Activated CD4-positive, alpha-beta T cell treated with anti-CD3 and anti-CD28 coated beads, Interleukin-2, amount 10 ng/mL, durations not matched to agents 7 days and 5 days (primary cell): ENCODE measurements at regions not wholly inside any gene's neighbourhood (a gene's known extent, or its start where the extent isn't known, plus 50 kb on each side); places are given as distances from the start of the nearest gene placed in this dataset.

Experiments used
- CTCF ChIA-PET: fragments of 350-600 bp; sonication (Branson Sonifier 250); formaldehyde crosslinking; loops from one replicate; lab custom pipeline; 2021; ENCODE audit warnings: antibody characterized with exemption; lab: Charles Lee
- POLR2A ChIA-PET: fragments of 350-600 bp; sonication (Branson Sonifier 250); formaldehyde crosslinking; loops from one replicate; lab custom pipeline; 2021; ENCODE audit warnings: antibody characterized with exemption; lab: Charles Lee
- DNase-seq: peaks from one replicate; pipeline ENCODE4 v3.0.0-alpha.2; 2020
- H3K27ac Mint-ChIP-seq: one replicate; pipeline ENCODE4 v1.8.0; 2021; ENCODE audit warnings: mild to moderate bottlenecking, moderate library complexity, mixed read lengths
- H3K27me3 Mint-ChIP-seq: one replicate; pipeline ENCODE4 v1.8.0; 2021; ENCODE audit warnings: mixed read lengths
- H3K36me3 Mint-ChIP-seq: one replicate; pipeline ENCODE4 v1.8.0; 2021; ENCODE audit warnings: low read depth, mixed read lengths
- H3K4me1 Mint-ChIP-seq: one replicate; pipeline ENCODE4 v1.8.0; 2021; ENCODE audit warnings: mixed read lengths
- H3K4me3 Mint-ChIP-seq: one replicate; pipeline ENCODE4 v1.8.0; 2021; ENCODE audit warnings: mild to moderate bottlenecking, moderate library complexity, mixed read lengths
- H3K9me3 Mint-ChIP-seq: one replicate; pipeline ENCODE4 v1.8.0; 2021; ENCODE audit warnings: mixed read lengths

GRCh38 chr4:33283818-33284217, 2563.6 kb downstream of the PCDH7 start:
- H3K27me3 Mint-ChIP-seq = no peaks in the 10 kb centered on the region
- no peaks in the 10 kb centered on the region for H3K4me1 Mint-ChIP-seq
- DNase-seq = no peak
- ChIA-PET CTCF (no interaction called here), POLR2A (no interaction called here)
- no peak overlapping the region for H3K27ac Mint-ChIP-seq
- H3K4me3 Mint-ChIP-seq = no peak overlapping the region
- H3K9me3 Mint-ChIP-seq = peaks cover 10% of the 10 kb centered on the region
- no peaks in the 10 kb centered on the region for H3K36me3 Mint-ChIP-seq

GRCh38 chr4:33296876-33297455, 2576.8 kb downstream of the PCDH7 start:
- Mint-ChIP-seq H3K4me3 (no peak overlapping the region), H3K36me3 (no peaks in the 10 kb centered on the region), H3K9me3 (peaks cover 12% of the 10 kb centered on the region), H3K27me3 (no peaks in the 10 kb centered on the region), H3K27ac (no peak overlapping the region), H3K4me1 (no peaks in the 10 kb centered on the region)
- CTCF ChIA-PET = no interaction called here
- POLR2A ChIA-PET = no interaction called here
- DNase-seq = no peak

GRCh38 chr4:33302321-33302720, 2582.2 kb downstream of the PCDH7 start:
- no peaks in the 10 kb centered on the region for H3K27me3 Mint-ChIP-seq
- ChIA-PET POLR2A (no interaction called here), CTCF (no interaction called here)
- H3K27ac Mint-ChIP-seq = no peak overlapping the region
- no peak for DNase-seq
- no peak overlapping the region for H3K4me3 Mint-ChIP-seq
- H3K36me3 Mint-ChIP-seq = no peaks in the 10 kb centered on the region
- H3K9me3 Mint-ChIP-seq = peaks cover 15% of the 10 kb centered on the region
- H3K4me1 Mint-ChIP-seq = no peaks in the 10 kb centered on the region

- CTCF ChIA-PET = no interaction called here
- Mint-ChIP-seq H3K27me3 (no peaks in the 10 kb centered on the region), H3K27ac (no peak overlapping the region), H3K4me1 (no peaks in the 10 kb centered on the region), H3K36me3 (no peaks in the 10 kb centered on the region), H3K4me3 (no peak overlapping the region), H3K9me3 (peaks cover 3% of the 10 kb centered on the region)
- DNase-seq = no peak
- POLR2A ChIA-PET = no interaction called here
Measured at GRCh38 chr4:33306131-33306530, 2586.0 kb downstream of the PCDH7 start.

GRCh38 chr4:33316033-33316432, 2595.9 kb downstream of the PCDH7 start:
- no peak overlapping the region for H3K27ac Mint-ChIP-seq
- H3K27me3 Mint-ChIP-seq = no peaks in the 10 kb centered on the region
- no peak overlapping the region for H3K4me3 Mint-ChIP-seq
- ChIA-PET POLR2A (no interaction called here), CTCF (no interaction called here)
- peaks cover 7% of the 10 kb centered on the region for H3K9me3 Mint-ChIP-seq
- no peaks in the 10 kb centered on the region for H3K4me1 Mint-ChIP-seq
- DNase-seq = no peak
- no peaks in the 10 kb centered on the region for H3K36me3 Mint-ChIP-seq

- ChIA-PET CTCF (no interaction called here), POLR2A (no interaction called here)
- Mint-ChIP-seq H3K9me3 (peaks cover 7% of the 10 kb centered on the region), H3K27me3 (no peaks in the 10 kb centered on the region), H3K4me3 (no peak overlapping the region), H3K36me3 (no peaks in the 10 kb centered on the region), H3K27ac (no peak overlapping the region), H3K4me1 (no peaks in the 10 kb centered on the region)
- no peak for DNase-seq
Measured at GRCh38 chr4:33316578-33316977, 2596.4 kb downstream of the PCDH7 start.

GRCh38 chr4:33323393-33323792, 2603.2 kb downstream of the PCDH7 start:
- POLR2A ChIA-PET = no interaction called here
- Mint-ChIP-seq H3K27me3 (no peaks in the 10 kb centered on the region), H3K4me3 (no peak overlapping the region), H3K36me3 (no peaks in the 10 kb centered on the region), H3K4me1 (no peaks in the 10 kb centered on the region), H3K27ac (no peak overlapping the region), H3K9me3 (peaks cover 6% of the 10 kb centered on the region)
- CTCF ChIA-PET = no interaction called here
- DNase-seq = no peak

- Mint-ChIP-seq H3K9me3 (peaks cover 19% of the 10 kb centered on the region), H3K4me3 (no peak overlapping the region), H3K27me3 (no peaks in the 10 kb centered on the region), H3K4me1 (no peaks in the 10 kb centered on the region), H3K27ac (no peak overlapping the region), H3K36me3 (no peaks in the 10 kb centered on the region)
- CTCF ChIA-PET = no interaction called here
- no peak for DNase-seq
- POLR2A ChIA-PET = no interaction called here
Measured at GRCh38 chr4:33334416-33334815, 2614.2 kb downstream of the PCDH7 start.

- Mint-ChIP-seq H3K4me3 (no peak overlapping the region), H3K27me3 (no peaks in the 10 kb centered on the region)
Measured at GRCh38 chr4:33339762-33340161, 2619.6 kb downstream of the PCDH7 start.

GRCh38 chr4:33340168-33340567, 2620.0 kb downstream of the PCDH7 start:
- Mint-ChIP-seq H3K27me3 (no peaks in the 10 kb centered on the region), H3K9me3 (no peaks in the 10 kb centered on the region), H3K4me1 (no peaks in the 10 kb centered on the region), H3K27ac (no peak overlapping the region), H3K36me3 (no peaks in the 10 kb centered on the region), H3K4me3 (no peak overlapping the region)
- POLR2A ChIA-PET = no interaction called here
- CTCF ChIA-PET = no interaction called here
- DNase-seq = no peak

More at GRCh38 chr4:33339762-33340161, 2619.6 kb downstream of the PCDH7 start:
- DNase-seq = no peak
- no peaks in the 10 kb centered on the region for H3K36me3 Mint-ChIP-seq
- no peaks in the 10 kb centered on the region for H3K4me1 Mint-ChIP-seq
- no peaks in the 10 kb centered on the region for H3K9me3 Mint-ChIP-seq
- POLR2A ChIA-PET = no interaction called here
- no peak overlapping the region for H3K27ac Mint-ChIP-seq
- CTCF ChIA-PET = no interaction called here

- no peak overlapping the region for H3K4me3 Mint-ChIP-seq
- no peak for DNase-seq
- POLR2A ChIA-PET = no interaction called here
- CTCF ChIA-PET = no interaction called here
- H3K27me3 Mint-ChIP-seq = no peaks in the 10 kb centered on the region
- H3K9me3 Mint-ChIP-seq = peaks cover 3% of the 10 kb centered on the region
- H3K36me3 Mint-ChIP-seq = no peaks in the 10 kb centered on the region
- H3K4me1 Mint-ChIP-seq = no peaks in the 10 kb centered on the region
- H3K27ac Mint-ChIP-seq = no peak overlapping the region
Measured at GRCh38 chr4:33349376-33349775, 2629.2 kb downstream of the PCDH7 start.

- no peak for DNase-seq
- POLR2A ChIA-PET = no interaction called here
- H3K27me3 Mint-ChIP-seq = no peaks in the 10 kb centered on the region
- H3K36me3 Mint-ChIP-seq = no peaks in the 10 kb centered on the region
- H3K4me3 Mint-ChIP-seq = no peak overlapping the region
- CTCF ChIA-PET = no interaction called here
- H3K27ac Mint-ChIP-seq = no peak overlapping the region
- H3K4me1 Mint-ChIP-seq = no peaks in the 10 kb centered on the region
- peaks cover 8% of the 10 kb centered on the region for H3K9me3 Mint-ChIP-seq
Measured at GRCh38 chr4:33357121-33357520, 2637.0 kb downstream of the PCDH7 start.

GRCh38 chr4:33369446-33369845, 2649.3 kb downstream of the PCDH7 start:
- Mint-ChIP-seq H3K4me1 (no peaks in the 10 kb centered on the region), H3K36me3 (no peaks in the 10 kb centered on the region), H3K9me3 (peaks cover 17% of the 10 kb centered on the region), H3K27ac (no peak overlapping the region), H3K27me3 (no peaks in the 10 kb centered on the region), H3K4me3 (no peak overlapping the region)
- DNase-seq = no peak
- ChIA-PET POLR2A (no interaction called here), CTCF (no interaction called here)

GRCh38 chr4:33381816-33382215, 2661.6 kb downstream of the PCDH7 start:
- no peaks in the 10 kb centered on the region for H3K36me3 Mint-ChIP-seq
- POLR2A ChIA-PET = no interaction called here
- CTCF ChIA-PET = no interaction called here
- peaks cover 11% of the 10 kb centered on the region for H3K9me3 Mint-ChIP-seq
- DNase-seq = no peak
- no peak overlapping the region for H3K27ac Mint-ChIP-seq
- no peak overlapping the region for H3K4me3 Mint-ChIP-seq
- no peaks in the 10 kb centered on the region for H3K27me3 Mint-ChIP-seq
- no peaks in the 10 kb centered on the region for H3K4me1 Mint-ChIP-seq
